ENCODE measurements at regions not wholly inside any gene's neighbourhood (a gene's known extent, or its start where the extent isn't known, plus 50 kb on each side); places are given as distances from the start of the nearest gene placed in this dataset.
"Not testable (repeated sequence)": the region's sequence is repeated elsewhere in the genome, so short reads cannot be mapped to it uniquely, and the experiment has no call there.

DNA sequence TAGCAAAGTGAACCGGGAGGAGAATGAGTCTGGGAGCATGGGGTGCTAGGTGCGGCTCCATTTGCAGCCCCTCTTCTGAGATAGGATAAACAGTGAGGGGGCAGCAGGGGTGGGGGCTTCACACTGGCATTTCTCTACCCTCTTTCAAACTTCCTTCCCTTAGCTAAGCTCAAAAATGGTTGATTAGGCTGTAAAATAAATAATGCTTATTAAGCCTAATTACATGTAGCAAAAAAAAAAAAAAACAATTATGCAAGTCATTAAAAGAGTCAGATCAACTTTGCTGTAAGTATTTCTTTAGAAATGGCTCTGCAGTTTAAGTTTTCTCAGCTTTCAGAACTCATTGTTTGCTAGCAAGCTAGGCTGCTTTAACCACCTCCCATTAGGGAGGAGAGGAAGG, 182.7 kb upstream of the FBXO11 start:
- in situ Hi-C loops (cut with MboI; ENCODE audit: low pct_unique_long_range_greater_than_20kb, low sequenced_read_pairs, unreplicated experiment) = no loop called here
- TF ChIP-seq, protein P1, sequence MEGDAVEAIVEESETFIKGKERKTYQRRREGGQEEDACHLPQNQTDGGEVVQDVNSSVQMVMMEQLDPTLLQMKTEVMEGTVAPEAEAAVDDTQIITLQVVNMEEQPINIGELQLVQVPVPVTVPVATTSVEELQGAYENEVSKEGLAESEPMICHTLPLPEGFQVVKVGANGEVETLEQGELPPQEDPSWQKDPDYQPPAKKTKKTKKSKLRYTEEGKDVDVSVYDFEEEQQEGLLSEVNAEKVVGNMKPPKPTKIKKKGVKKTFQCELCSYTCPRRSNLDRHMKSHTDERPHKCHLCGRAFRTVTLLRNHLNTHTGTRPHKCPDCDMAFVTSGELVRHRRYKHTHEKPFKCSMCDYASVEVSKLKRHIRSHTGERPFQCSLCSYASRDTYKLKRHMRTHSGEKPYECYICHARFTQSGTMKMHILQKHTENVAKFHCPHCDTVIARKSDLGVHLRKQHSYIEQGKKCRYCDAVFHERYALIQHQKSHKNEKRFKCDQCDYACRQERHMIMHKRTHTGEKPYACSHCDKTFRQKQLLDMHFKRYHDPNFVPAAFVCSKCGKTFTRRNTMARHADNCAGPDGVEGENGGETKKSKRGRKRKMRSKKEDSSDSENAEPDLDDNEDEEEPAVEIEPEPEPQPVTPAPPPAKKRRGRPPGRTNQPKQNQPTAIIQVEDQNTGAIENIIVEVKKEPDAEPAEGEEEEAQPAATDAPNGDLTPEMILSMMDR (IDR thresholded peaks at IDR 0.05; ENCODE audit: extremely low read depth, insufficient read depth, missing control alignments) = no peak
- no peak for DNase-seq (ENCODE audit: low spot score)

DNA sequence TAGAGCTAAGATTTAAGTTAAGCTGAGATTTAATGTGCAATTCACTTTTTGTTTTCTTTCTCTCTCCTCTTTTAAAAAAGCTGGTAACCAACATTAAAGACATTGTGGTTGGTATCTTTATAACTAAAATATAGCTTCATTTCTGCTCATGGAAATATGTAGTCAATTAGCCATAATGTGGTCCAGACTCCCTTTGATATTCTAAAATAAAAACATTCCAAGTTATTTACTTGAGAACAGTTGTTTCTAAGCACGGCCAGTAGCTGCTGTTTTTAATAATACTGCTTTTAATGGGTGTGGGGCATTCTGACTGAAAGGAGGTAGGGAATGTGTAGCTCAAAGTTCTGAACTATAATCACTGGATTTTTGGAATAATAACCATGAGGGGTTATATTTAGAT, 183.3 kb upstream of the FBXO11 start:
- in situ Hi-C loops (cut with MboI; ENCODE audit: low pct_unique_long_range_greater_than_20kb, low sequenced_read_pairs, unreplicated experiment) = no loop called here
- TF ChIP-seq, protein P1 (IDR thresholded peaks at IDR 0.05; ENCODE audit: extremely low read depth, insufficient read depth, missing control alignments) = no peak
- no peak for DNase-seq (ENCODE audit: low spot score)

DNA sequence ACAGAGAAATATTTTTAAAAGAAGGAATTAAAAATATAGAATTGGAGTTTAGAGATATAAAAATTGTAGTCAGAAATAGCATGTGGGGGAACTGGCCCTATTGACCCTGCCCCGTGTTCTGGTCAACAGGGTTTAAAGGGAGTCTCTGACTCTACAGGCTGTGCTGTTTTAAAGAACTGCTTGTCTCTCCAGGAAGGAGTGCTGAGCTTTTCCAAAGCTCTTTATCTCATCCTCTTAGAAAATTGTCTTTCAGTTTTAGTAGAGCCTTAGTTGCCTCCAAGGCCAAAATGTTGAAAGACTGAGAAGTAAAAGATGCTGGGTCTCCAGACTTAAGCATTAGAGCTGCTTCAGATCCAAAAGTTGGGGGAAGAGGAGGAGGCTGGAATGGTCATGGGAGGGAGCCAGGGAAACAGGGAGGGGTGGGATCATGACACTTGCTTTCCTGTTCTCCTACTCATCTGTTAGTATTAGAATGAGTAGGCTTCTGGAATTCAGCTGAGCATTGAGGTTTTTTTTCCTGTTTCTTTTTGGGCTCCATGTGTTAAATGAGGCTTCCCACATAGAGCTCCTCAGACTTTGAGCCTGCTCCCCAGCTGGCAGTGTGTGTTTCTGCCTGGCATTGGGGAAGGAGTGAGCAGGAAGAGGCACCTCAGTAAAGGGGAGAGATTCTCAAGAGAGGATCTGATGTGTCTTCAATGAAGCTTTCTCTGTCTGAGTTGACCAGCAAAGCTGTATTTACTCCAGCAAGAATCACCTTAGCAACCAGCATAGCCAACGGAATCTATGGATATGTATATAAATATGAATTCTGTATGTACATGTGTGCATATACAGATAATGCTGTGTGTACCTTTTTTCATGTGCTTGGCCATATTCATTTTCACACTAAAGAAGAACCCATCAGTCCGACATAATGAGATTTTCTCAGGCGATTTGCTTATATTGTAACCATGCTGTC, 186.8 kb upstream of the FBXO11 start:
- no peak for DNase-seq (ENCODE audit: low spot score)
- TF ChIP-seq, protein P1 (IDR thresholded peaks at IDR 0.05; ENCODE audit: extremely low read depth, insufficient read depth, missing control alignments) = no peak
- in situ Hi-C loops (cut with MboI; ENCODE audit: low pct_unique_long_range_greater_than_20kb, low sequenced_read_pairs, unreplicated experiment) = no loop called here

DNA sequence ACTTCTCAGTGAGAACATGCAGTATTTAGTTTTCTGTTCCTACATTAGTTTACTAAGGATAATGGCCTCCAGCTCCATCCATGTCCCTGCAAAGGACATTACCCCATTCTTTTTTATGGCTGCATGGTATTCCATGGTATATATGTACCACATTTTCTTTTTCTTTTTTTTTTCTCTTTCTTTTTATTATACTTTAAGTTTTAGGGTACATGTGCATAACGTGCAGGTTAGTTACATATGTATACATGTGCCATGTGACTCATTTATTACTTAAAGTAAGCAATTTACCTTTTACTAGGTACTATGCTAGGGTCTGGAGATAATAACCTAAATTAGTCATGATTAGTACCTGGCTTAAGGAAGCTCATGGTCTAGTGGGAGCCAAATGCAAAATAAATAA, 190.5 kb upstream of the FBXO11 start:
- DNase-seq (ENCODE audit: low spot score); in situ Hi-C loops (cut with MboI; ENCODE audit: low pct_unique_long_range_greater_than_20kb, low sequenced_read_pairs, unreplicated experiment): not testable (repeated sequence)

DNA sequence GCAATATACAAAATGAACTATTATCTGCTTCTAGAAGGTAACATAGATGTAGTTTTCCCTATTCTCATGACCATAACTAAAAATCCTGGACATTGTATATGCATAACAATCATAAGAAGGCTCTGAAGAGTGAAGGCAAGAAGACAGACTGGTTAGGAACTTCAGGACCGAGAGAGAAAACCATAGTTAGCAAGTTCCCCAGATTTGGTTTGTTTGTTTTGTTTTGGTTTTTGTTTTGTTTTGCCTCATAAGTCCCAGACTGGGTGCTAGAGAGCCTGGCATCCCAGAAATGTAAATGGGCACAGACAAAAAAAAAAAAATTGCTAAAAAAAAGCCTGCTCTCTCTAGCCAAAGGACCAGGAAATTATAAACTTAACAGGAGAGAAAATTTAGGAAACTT, 192.2 kb upstream of the FBXO11 start:
- in situ Hi-C loops (cut with MboI; ENCODE audit: low pct_unique_long_range_greater_than_20kb, low sequenced_read_pairs, unreplicated experiment) = no loop called here
- TF ChIP-seq, protein P1 (IDR thresholded peaks at IDR 0.05; ENCODE audit: extremely low read depth, insufficient read depth, missing control alignments) = no peak
- DNase-seq (ENCODE audit: low spot score) = no peak

DNA sequence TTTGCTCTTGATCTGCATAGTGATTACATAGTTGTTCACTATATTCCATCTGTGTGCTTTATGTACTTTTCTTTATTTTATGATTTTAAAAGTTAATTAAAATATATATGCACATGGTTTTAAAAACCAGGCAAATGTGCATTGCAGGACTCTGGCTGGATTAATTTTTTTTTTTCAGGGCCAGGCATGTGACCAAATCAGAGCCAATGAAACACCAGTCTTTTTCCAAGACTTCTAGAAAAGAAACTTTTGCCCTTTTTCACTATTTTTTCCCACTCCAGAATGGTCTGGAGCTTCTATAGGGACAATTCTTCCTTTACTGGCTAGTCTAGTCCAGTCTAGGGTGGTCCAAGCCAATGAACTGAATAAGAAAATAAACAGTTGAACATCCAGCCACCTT, 198.1 kb upstream of the FBXO11 start:
- TF ChIP-seq, protein P1 (IDR thresholded peaks at IDR 0.05; ENCODE audit: extremely low read depth, insufficient read depth, missing control alignments) = no peak
- in situ Hi-C loops (cut with MboI; ENCODE audit: low pct_unique_long_range_greater_than_20kb, low sequenced_read_pairs, unreplicated experiment) = loop anchor here (10.0 kb wide), 1 partner anchor 260 kb away; no protein-coding TSS in a partner anchor
- DNase-seq (ENCODE audit: low spot score) = no peak

DNA sequence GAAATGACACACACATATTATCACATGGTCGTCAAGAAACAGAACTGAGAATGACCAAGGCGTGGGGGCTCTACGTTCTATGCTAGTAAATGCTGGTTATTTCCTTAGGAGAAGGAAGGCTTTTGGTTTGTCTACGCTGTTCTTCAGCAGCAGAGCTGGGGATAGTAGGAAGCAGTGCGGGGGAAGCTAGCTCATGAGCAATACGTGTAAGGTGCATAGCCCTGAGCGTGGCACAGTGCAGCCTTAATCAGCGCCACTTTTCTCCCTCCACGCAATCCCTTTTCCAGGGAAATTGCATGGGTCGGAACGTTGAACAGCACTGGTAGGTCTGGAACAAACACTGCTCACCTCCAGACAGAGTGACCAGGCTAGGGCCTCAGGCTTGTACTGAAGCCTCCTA, 199.6 kb upstream of the FBXO11 start:
- TF ChIP-seq, protein P1 (IDR thresholded peaks at IDR 0.05; ENCODE audit: extremely low read depth, insufficient read depth, missing control alignments) = no peak
- DNase-seq (ENCODE audit: low spot score) = no peak
- in situ Hi-C loops (cut with MboI; ENCODE audit: low pct_unique_long_range_greater_than_20kb, low sequenced_read_pairs, unreplicated experiment) = loop anchor here (10.0 kb wide), 1 partner anchor 261 kb away; no protein-coding TSS in a partner anchor
